ENCODE measurements at regions not wholly inside any gene's neighbourhood (a gene's known extent, or its start where the extent isn't known, plus 50 kb on each side); places are given as distances from the start of the nearest gene placed in this dataset.

DNA sequence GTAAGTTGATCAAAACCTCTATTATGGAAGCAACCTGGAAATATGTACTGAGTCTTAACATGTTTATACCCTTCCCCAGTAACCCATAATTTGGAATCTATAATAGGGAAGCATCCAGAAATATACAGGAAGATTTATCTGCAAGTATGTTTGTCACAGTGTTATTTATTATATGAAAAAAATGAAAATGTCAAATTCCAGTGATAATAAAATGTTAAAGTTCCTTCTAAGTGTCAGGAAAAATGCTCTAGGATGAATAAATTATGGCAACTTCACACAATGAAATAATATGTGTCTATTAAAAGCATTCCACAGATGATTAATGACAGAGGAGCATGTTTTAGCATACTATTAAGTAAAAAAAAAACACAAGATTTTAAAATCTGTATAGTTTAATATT, 202.3 kb upstream of the PRNP start:
- H4K20me1 ChIP-seq (ENCODE audit: insufficient read depth, low read length): no peaks in the 10 kb centered on the region
- H3K79me2 ChIP-seq (ENCODE audit: insufficient read depth, low read length): no peaks in the 10 kb centered on the region
- peaks cover 42% of the 10 kb centered on the region for H3K27me3 ChIP-seq (ENCODE audit: insufficient read depth, low read length, poor library complexity)
- no peak for ATAC-seq (ENCODE audit: insufficient read depth, low read depth)
- no peak overlapping the region for H3K4me2 ChIP-seq (ENCODE audit: insufficient read depth, low read length)
- no peak overlapping the region for H2AFZ ChIP-seq (ENCODE audit: low read depth, low read length)
- H3K4me3 ChIP-seq (ENCODE audit: low read depth in 1 of 2, low read length in 2 of 2): no peak overlapping the region
- no peak for TF ChIP-seq EZH2 (IDR thresholded peaks at IDR 0.05; ENCODE audit: borderline replicate concordance, low read depth, low read length, severe bottlenecking)
- no peak for TF ChIP-seq CTCF (IDR thresholded peaks at IDR 0.05; ENCODE audit: borderline replicate concordance, extremely low read depth, low read length, poor library complexity, severe bottlenecking)
- H3K27ac ChIP-seq (ENCODE audit: low read length): no peak overlapping the region
- peaks cover 3% of the 10 kb centered on the region; the same call in 1 of the 2 replicates for H3K4me1 ChIP-seq (ENCODE audit: insufficient read depth, low read length)
- no peaks in the 10 kb centered on the region for H3K36me3 ChIP-seq (ENCODE audit: insufficient read depth, low read length)
- H3K9ac ChIP-seq (ENCODE audit: low read depth, low read length): no peak overlapping the region
- no peak for DNase-seq
- no peaks in the 10 kb centered on the region for H3K9me3 ChIP-seq (ENCODE audit: insufficient read depth, low read length, severe bottlenecking)

DNA sequence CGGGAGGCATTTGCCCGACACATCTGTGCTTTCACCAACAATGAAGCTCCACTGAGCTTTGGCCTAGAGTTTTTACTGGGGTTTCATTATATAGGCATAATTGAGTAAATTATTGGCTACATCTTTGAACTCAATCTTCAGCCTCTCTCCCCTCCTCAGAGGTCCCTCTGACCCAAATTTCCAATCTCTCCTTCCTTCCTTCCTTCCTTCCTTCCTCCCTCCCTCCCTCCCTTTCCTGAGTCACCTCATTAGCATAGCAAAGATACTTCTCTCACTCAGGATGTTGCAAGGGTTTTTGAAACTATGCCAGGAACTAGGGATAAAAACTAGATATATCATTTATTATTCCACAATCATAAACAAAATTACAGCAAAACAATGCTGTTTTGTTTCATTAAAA, 202.8 kb upstream of the PRNP start:
- Histone ChIP-seq H3K4me2 (ENCODE audit: insufficient read depth, low read length) (no peak overlapping the region), H3K27ac (ENCODE audit: low read length) (no peak overlapping the region), H3K4me3 (ENCODE audit: low read depth in 1 of 2, low read length in 2 of 2) (no peak overlapping the region)

GRCh38 chr20:4480104-4480503, 206.2 kb upstream of the PRNP start:
- no peak for DNase-seq
- Histone ChIP-seq H3K9ac (ENCODE audit: low read depth, low read length) (no peak overlapping the region), H3K9me3 (ENCODE audit: insufficient read depth, low read length, severe bottlenecking) (no peaks in the 10 kb centered on the region), H3K4me3 (ENCODE audit: low read depth in 1 of 2, low read length in 2 of 2) (no peak overlapping the region), H3K4me1 (ENCODE audit: insufficient read depth, low read length) (peaks cover 3% of the 10 kb centered on the region; the same call in 1 of the 2 replicates), H3K27ac (ENCODE audit: low read length) (no peak overlapping the region), H3K4me2 (ENCODE audit: insufficient read depth, low read length) (no peak overlapping the region), H2AFZ (ENCODE audit: low read depth, low read length) (no peak overlapping the region), H3K36me3 (ENCODE audit: insufficient read depth, low read length) (no peaks in the 10 kb centered on the region), H3K27me3 (ENCODE audit: insufficient read depth, low read length, poor library complexity) (peaks cover 22% of the 10 kb centered on the region), H3K79me2 (ENCODE audit: insufficient read depth, low read length) (no peaks in the 10 kb centered on the region), H4K20me1 (ENCODE audit: insufficient read depth, low read length) (no peaks in the 10 kb centered on the region)
- TF ChIP-seq EZH2 (IDR thresholded peaks at IDR 0.05; ENCODE audit: borderline replicate concordance, low read depth, low read length, severe bottlenecking) (no peak), CTCF (IDR thresholded peaks at IDR 0.05; ENCODE audit: borderline replicate concordance, extremely low read depth, low read length, poor library complexity, severe bottlenecking) (no peak)
- no peak for ATAC-seq (ENCODE audit: insufficient read depth, low read depth)

More for the DNA sequence above, 202.8 kb upstream of the PRNP start:
- no peaks in the 10 kb centered on the region for H4K20me1 ChIP-seq (ENCODE audit: insufficient read depth, low read length)
- H2AFZ ChIP-seq (ENCODE audit: low read depth, low read length): no peak overlapping the region
- no peak for TF ChIP-seq CTCF (IDR thresholded peaks at IDR 0.05; ENCODE audit: borderline replicate concordance, extremely low read depth, low read length, poor library complexity, severe bottlenecking)
- TF ChIP-seq EZH2 (IDR thresholded peaks at IDR 0.05; ENCODE audit: borderline replicate concordance, low read depth, low read length, severe bottlenecking): no peak
- H3K9ac ChIP-seq (ENCODE audit: low read depth, low read length): no peak overlapping the region
- H3K9me3 ChIP-seq (ENCODE audit: insufficient read depth, low read length, severe bottlenecking): no peaks in the 10 kb centered on the region
- DNase-seq (no peak), ATAC-seq (ENCODE audit: insufficient read depth, low read depth) (no peak)
- peaks cover 37% of the 10 kb centered on the region for H3K27me3 ChIP-seq (ENCODE audit: insufficient read depth, low read length, poor library complexity)
- peaks cover 3% of the 10 kb centered on the region; the same call in 1 of the 2 replicates for H3K4me1 ChIP-seq (ENCODE audit: insufficient read depth, low read length)
- H3K36me3 ChIP-seq (ENCODE audit: insufficient read depth, low read length): no peaks in the 10 kb centered on the region
- no peaks in the 10 kb centered on the region for H3K79me2 ChIP-seq (ENCODE audit: insufficient read depth, low read length)

Measured in DND-41 (cell line).